ENCODE measurements at regions not wholly inside any gene's neighbourhood (a gene's known extent, or its start where the extent isn't known, plus 50 kb on each side); places are given as distances from the start of the nearest gene placed in this dataset.

DNA sequence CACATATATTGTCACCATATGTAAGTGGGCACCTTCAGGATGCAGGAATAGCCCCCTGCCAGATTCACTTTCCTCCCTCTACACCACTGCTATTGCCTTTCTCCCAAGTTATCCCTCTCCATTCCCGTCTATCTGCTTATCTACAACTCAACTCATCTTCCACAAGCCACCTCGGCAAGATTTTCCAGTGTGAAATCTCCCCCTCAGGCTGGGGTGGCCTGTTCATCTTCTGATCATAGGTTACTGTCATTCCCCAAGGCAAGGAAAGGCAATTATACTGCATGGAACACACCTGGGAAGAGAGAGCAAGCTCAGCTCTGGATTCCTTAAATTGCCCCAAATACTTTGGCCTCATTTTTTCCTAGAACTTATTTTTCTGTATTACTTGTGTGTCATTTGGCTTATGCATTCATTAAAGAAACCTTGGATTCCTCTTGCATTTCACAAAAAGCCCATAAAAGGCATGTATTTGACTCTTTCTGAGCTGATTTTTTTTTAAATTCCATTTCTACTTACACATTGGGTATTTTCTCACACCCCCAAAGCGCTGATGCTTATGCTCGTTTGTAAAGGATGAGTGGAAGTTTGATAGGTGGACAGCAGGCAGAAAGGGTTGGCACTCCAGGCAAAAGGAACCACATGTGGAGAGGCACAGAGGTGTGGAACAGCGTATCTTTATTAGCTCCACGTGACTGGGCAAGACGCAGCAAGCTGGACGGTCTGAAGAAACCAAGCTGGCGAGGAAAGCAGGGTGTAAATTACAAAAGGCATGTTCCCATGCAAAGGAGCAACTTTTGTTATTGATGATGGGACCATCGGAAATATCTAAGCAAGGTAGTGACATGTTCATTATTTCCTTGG lies 169.7 kb upstream of the RAB4A start:
- no peak for TF ChIP-seq CTCF (IDR thresholded peaks at IDR 0.05)
- Histone ChIP-seq H3K4me3 (no peak overlapping the region), H3K36me3 (ENCODE audit: low read depth) (no peaks in the 10 kb centered on the region), H3K4me1 (ENCODE audit: low read depth) (peaks cover 2% of the 10 kb centered on the region), H3K9me3 (no peaks in the 10 kb centered on the region)
- intact Hi-C loops (cut with DNase I, micrococcal nuclease): no loop called here
- DNase-seq (no peak), ATAC-seq (no peak)

DNA sequence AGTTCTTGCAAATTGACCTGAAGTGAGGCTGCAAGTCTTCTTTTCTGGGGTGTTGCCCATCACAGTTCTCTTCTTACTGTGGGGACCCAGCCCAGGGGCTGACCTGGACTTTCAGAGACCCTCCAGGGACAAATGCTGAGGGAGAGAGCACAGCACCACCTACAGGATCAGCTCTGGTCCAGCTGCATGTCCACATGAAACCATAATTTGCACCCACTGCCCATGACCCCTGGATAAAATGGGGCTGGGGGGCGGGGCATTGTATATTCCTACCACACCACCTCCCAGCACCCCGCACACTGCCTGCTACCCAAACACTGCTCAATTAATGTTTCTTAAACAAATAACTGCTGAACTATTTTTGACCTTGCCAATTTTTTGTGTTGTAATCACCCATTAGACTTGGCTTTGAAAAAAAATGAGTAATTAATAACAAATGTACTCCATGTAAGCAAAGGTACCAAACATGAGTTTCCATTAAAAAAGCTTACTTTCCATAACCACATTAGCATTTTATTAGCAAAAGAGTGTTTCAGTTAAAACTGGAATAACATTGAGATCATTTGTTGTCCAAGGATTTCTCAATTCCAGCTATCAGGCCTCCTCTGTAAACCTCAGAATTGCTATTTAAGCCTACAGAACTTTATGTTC lies 168.0 kb upstream of the RAB4A start:
- H3K9me3 ChIP-seq: no peaks in the 10 kb centered on the region
- no peak for DNase-seq
- intact Hi-C loops (cut with DNase I, micrococcal nuclease): no loop called here
- peaks cover 2% of the 10 kb centered on the region for H3K4me1 ChIP-seq (ENCODE audit: low read depth)
- no peak for ATAC-seq
- no peak overlapping the region for H3K4me3 ChIP-seq
- TF ChIP-seq CTCF (IDR thresholded peaks at IDR 0.05): no peak
- no peaks in the 10 kb centered on the region for H3K36me3 ChIP-seq (ENCODE audit: low read depth)

DNA sequence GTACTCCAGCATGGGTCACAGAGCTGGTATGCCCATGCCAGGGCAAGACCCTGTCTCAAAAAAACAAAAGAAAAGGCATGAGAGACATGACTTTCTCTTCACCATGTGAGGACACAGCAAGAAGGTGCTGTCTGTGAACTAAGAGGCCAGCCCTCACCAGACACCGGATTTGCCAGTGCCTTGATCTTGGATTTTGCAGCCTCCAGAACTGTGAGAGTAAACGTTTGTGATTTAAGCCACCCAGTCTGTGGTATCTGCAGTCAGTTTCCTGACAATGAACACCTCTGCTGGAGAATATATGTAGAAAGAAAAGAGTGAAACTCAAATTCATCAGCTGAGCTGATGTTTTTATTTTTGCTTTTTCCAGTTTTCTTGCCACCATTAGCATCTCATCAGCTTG lies 166.3 kb upstream of the RAB4A start:
- Histone ChIP-seq H3K36me3 (ENCODE audit: low read depth) (no peaks in the 10 kb centered on the region), H3K9me3 (no peaks in the 10 kb centered on the region), H3K4me1 (ENCODE audit: low read depth) (peaks cover 12% of the 10 kb centered on the region), H3K4me3 (no peak overlapping the region)
- no peak for TF ChIP-seq CTCF (IDR thresholded peaks at IDR 0.05)
- ATAC-seq: no peak
- DNase-seq: no peak
- intact Hi-C loops (cut with DNase I, micrococcal nuclease): no loop called here

DNA sequence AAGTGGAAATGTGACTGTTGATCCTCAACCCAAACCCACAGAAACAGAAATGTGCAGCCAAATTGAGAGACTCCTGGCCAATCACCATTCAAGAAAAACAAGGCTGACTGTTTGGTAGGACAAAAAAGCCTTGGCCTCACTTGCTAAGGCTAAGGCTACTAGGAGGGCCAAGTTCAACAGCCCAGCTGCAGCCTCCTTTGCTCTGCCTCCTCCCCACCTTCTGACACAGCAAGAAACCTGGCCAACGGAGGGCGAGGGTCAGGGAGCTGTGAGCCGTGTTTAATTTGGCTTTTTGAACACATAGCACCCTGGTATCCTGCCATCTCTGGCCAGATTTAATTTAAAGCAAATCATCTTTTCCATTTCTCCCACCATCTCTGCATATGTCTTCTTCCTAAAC lies 165.8 kb upstream of the RAB4A start:
- ATAC-seq (no peak), DNase-seq (no peak)
- TF ChIP-seq CTCF (IDR thresholded peaks at IDR 0.05): no peak
- H3K36me3 ChIP-seq (ENCODE audit: low read depth): no peaks in the 10 kb centered on the region
- no peaks in the 10 kb centered on the region for H3K9me3 ChIP-seq
- H3K4me1 ChIP-seq (ENCODE audit: low read depth): peaks cover 12% of the 10 kb centered on the region
- no peak overlapping the region for H3K4me3 ChIP-seq
- intact Hi-C loops (cut with DNase I, micrococcal nuclease): no loop called here

GRCh38 chr1:229105822-229106525 lies 164.9 kb upstream of the RAB4A start:
- H3K4me1 ChIP-seq (ENCODE audit: low read depth): peaks cover 12% of the 10 kb centered on the region

More at GRCh38 chr1:229105822-229106525, 164.9 kb upstream of the RAB4A start:
- no peak for ATAC-seq
- Histone ChIP-seq H3K9me3 (no peaks in the 10 kb centered on the region), H3K4me3 (no peak overlapping the region), H3K36me3 (ENCODE audit: low read depth) (no peaks in the 10 kb centered on the region)
- intact Hi-C loops (cut with DNase I, micrococcal nuclease): no loop called here
- DNase-seq: no peak
- no peak for TF ChIP-seq CTCF (IDR thresholded peaks at IDR 0.05)

All from mucosa of descending colon (tissue), 3 donors.